Osteoblast (primary cell): ENCODE measurements at regions not wholly inside any gene's neighbourhood (a gene's known extent, or its start where the extent isn't known, plus 50 kb on each side); places are given as distances from the start of the nearest gene placed in this dataset.

Experiments
- DNase-seq: peaks from one replicate; pipeline ENCODE4 v3.0.0; 2011; ENCODE audit warnings: low spot score, mixed read lengths; ENCODE audit not compliant: insufficient read length; ENCODE audit errors: missing footprints
- H2AFZ ChIP-seq: 2 replicates; pipeline ENCODE4 v1.6.0; 2011; ENCODE audit warnings: mild to moderate bottlenecking, low read length
- H3K27ac ChIP-seq: 2 replicates; pipeline ENCODE4 v1.5.1; 2011; ENCODE audit warnings: mild to moderate bottlenecking, low read depth, low read length, moderate library complexity
- H3K27me3 ChIP-seq: 2 replicates; pipeline ENCODE4 v1.6.0; 2012; ENCODE audit warnings: mild to moderate bottlenecking, control low read depth, inconsistent platforms, low read length, moderate library complexity; ENCODE audit not compliant: insufficient read depth
- H3K36me3 ChIP-seq: 2 replicates; pipeline ENCODE4 v1.5.1; 2011; ENCODE audit warnings: mild to moderate bottlenecking, low read length, control low read depth, moderate library complexity; ENCODE audit not compliant: insufficient read depth
- H3K4me1 ChIP-seq: 2 replicates; pipeline ENCODE4 v1.5.1; 2011; ENCODE audit warnings: mild to moderate bottlenecking, low read length, control low read depth, moderate library complexity; ENCODE audit not compliant: insufficient read depth
- H3K4me2 ChIP-seq: 2 replicates; pipeline ENCODE4 v1.6.0; 2011; ENCODE audit warnings: mild to moderate bottlenecking, low read length; ENCODE audit not compliant: insufficient read depth
- H3K4me3 ChIP-seq: fragments of 200-600 bp; sonication (generic); 3 replicates; pipeline ENCODE4 v1.5.1; 2012; ENCODE audit warnings: mild to moderate bottlenecking, low read length, inconsistent platforms; ENCODE audit not compliant: insufficient read depth
- H3K79me2 ChIP-seq: 2 replicates; pipeline ENCODE4 v1.6.0; 2012; ENCODE audit warnings: mild to moderate bottlenecking, low read length, control low read depth, inconsistent platforms; ENCODE audit not compliant: insufficient read depth
- H3K9me3 ChIP-seq: 2 replicates; pipeline ENCODE4 v1.5.1; 2011; ENCODE audit warnings: low read depth, low read length, control low read depth
- H4K20me1 ChIP-seq: 2 replicates; pipeline ENCODE4 v1.6.0; 2012; ENCODE audit warnings: mild to moderate bottlenecking, low read length, control low read depth; ENCODE audit not compliant: insufficient read depth
- CTCF ChIP-seq: IDR thresholded peaks from 2 replicates; pipeline ENCODE4 v1.5.1; 2011; ENCODE audit warnings: mild to moderate bottlenecking, low read depth, low read length, moderate library complexity; ENCODE audit errors: extremely low read depth

- H3K4me3 ChIP-seq, result no peak overlapping the region
These were observed 296.6 kb upstream of the CDIN1 start for GRCh38 chr15:36282821-36283220.

DNA sequence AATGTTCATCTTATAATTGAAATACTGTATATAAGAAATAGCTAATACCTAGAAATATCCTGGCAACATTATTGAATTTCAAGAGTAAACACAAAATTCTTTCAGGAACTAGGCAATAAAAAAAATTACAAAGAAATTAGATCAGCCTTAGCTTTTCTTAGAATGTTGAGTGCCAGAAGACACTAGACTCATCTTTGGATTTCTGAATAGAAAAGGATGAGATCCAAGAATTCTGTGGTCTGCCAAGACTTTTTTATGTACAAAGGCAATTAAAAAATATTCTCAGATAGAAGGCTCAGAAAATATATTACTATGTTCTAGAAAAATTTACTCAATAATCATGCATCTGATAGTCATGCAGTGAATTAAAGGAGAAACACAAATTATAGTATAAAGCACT lies 294.5 kb upstream of the CDIN1 start:
- no peaks in the 10 kb centered on the region for H3K79me2 ChIP-seq
- no peak overlapping the region for H3K4me2 ChIP-seq
- H3K4me1 ChIP-seq, result no peaks in the 10 kb centered on the region
- H3K36me3 ChIP-seq, result no peaks in the 10 kb centered on the region
- H3K27ac ChIP-seq, result no peak overlapping the region
- no peaks in the 10 kb centered on the region for H3K9me3 ChIP-seq
- no peak for TF ChIP-seq CTCF
- no peaks in the 10 kb centered on the region for H4K20me1 ChIP-seq
- H2AFZ ChIP-seq, result no peak overlapping the region
- H3K4me3 ChIP-seq, result no peak overlapping the region
- DNase-seq, result no peak
- H3K27me3 ChIP-seq, result no peaks in the 10 kb centered on the region

More at GRCh38 chr15:36282821-36283220, 296.6 kb upstream of the CDIN1 start:
- no peaks in the 10 kb centered on the region for H3K4me1 ChIP-seq
- no peak overlapping the region for H3K4me2 ChIP-seq
- peaks cover 7% of the 10 kb centered on the region for H3K9me3 ChIP-seq
- H3K27me3 ChIP-seq, result no peaks in the 10 kb centered on the region
- no peaks in the 10 kb centered on the region for H4K20me1 ChIP-seq
- H3K79me2 ChIP-seq, result no peaks in the 10 kb centered on the region
- H3K27ac ChIP-seq, result no peak overlapping the region
- TF ChIP-seq CTCF, result no peak
- DNase-seq, result no peak
- no peaks in the 10 kb centered on the region for H3K36me3 ChIP-seq
- no peak overlapping the region for H2AFZ ChIP-seq

GRCh38 chr15:36291501-36291900 lies 287.9 kb upstream of the CDIN1 start:
- Histone ChIP-seq H3K4me1 (no peaks in the 10 kb centered on the region), H3K4me2 (no peak overlapping the region), H4K20me1 (no peaks in the 10 kb centered on the region), H2AFZ (no peak overlapping the region), H3K27me3 (peaks cover 5% of the 10 kb centered on the region), H3K79me2 (no peaks in the 10 kb centered on the region), H3K4me3 (no peak overlapping the region), H3K36me3 (no peaks in the 10 kb centered on the region), H3K9me3 (no peaks in the 10 kb centered on the region), H3K27ac (no peak overlapping the region)
- no peak for TF ChIP-seq CTCF
- no peak for DNase-seq

- Histone ChIP-seq H3K27me3 (peaks cover 11% of the 10 kb centered on the region), H3K36me3 (no peaks in the 10 kb centered on the region), H3K4me1 (no peaks in the 10 kb centered on the region), H3K9me3 (no peaks in the 10 kb centered on the region), H2AFZ (no peak overlapping the region), H3K27ac (no peak overlapping the region), H3K4me3 (no peak overlapping the region), H3K4me2 (no peak overlapping the region), H4K20me1 (no peaks in the 10 kb centered on the region), H3K79me2 (no peaks in the 10 kb centered on the region)
- DNase-seq, result peak; percentile 46
- no peak for TF ChIP-seq CTCF
These were observed 285.1 kb upstream of the CDIN1 start for GRCh38 chr15:36294359-36294758.
